ENCODE measurements at regions not wholly inside any gene's neighbourhood (a gene's known extent, or its start where the extent isn't known, plus 50 kb on each side); places are given as distances from the start of the nearest gene placed in this dataset.

DNA sequence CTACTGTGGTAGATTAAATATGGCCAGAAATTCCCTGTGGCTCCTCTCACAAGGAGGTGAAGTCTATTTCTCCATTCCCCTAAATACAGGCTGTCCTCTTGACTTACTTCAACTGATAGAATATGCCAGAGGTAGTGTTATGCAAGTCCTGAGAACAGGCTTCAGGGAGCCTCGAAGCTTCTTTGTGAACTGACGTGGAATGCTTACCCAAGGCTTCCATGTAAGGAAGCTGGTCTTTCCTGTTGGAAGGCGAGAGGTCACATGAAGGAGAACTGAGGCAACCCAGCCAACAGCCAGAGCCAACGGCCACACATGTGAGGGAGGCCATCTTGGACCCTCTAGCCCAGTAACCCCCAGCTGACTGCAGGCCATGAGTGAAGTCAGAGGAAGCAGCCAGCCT is 267.9 kb downstream of the MRTFB start:
- intact Hi-C loops (cut with DNase I, micrococcal nuclease), result no loop called here
- H3K4me3 ChIP-seq, result no peak overlapping the region
- H3K9me3 ChIP-seq, result no peaks in the 10 kb centered on the region
- H3K36me3 ChIP-seq (ENCODE audit: low read depth), result no peaks in the 10 kb centered on the region
- no peak for DNase-seq
- no peaks in the 10 kb centered on the region for H3K4me1 ChIP-seq (ENCODE audit: low read depth)
- no peak for ATAC-seq
- TF ChIP-seq, protein P1, sequence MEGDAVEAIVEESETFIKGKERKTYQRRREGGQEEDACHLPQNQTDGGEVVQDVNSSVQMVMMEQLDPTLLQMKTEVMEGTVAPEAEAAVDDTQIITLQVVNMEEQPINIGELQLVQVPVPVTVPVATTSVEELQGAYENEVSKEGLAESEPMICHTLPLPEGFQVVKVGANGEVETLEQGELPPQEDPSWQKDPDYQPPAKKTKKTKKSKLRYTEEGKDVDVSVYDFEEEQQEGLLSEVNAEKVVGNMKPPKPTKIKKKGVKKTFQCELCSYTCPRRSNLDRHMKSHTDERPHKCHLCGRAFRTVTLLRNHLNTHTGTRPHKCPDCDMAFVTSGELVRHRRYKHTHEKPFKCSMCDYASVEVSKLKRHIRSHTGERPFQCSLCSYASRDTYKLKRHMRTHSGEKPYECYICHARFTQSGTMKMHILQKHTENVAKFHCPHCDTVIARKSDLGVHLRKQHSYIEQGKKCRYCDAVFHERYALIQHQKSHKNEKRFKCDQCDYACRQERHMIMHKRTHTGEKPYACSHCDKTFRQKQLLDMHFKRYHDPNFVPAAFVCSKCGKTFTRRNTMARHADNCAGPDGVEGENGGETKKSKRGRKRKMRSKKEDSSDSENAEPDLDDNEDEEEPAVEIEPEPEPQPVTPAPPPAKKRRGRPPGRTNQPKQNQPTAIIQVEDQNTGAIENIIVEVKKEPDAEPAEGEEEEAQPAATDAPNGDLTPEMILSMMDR (IDR thresholded peaks at IDR 0.05), result no peak

DNA sequence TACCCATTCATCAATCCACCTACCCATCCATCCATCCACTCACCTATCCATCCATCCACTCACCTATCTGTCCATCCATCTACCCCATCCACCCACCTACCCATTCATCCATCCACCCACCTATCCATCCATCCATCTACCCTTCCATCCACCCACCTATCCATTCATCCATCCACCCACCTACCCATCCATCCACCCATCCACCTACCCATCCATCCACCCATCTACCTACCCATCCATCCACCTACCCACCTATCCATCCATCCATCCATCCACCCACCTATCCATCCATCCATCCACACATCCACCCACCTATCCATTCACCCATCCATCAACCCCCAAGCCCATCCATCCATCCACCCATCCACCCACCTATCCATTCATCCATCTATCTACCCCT is 267.1 kb downstream of the MRTFB start:
- no peak for ATAC-seq
- intact Hi-C loops (cut with DNase I, micrococcal nuclease), result no loop called here

DNA sequence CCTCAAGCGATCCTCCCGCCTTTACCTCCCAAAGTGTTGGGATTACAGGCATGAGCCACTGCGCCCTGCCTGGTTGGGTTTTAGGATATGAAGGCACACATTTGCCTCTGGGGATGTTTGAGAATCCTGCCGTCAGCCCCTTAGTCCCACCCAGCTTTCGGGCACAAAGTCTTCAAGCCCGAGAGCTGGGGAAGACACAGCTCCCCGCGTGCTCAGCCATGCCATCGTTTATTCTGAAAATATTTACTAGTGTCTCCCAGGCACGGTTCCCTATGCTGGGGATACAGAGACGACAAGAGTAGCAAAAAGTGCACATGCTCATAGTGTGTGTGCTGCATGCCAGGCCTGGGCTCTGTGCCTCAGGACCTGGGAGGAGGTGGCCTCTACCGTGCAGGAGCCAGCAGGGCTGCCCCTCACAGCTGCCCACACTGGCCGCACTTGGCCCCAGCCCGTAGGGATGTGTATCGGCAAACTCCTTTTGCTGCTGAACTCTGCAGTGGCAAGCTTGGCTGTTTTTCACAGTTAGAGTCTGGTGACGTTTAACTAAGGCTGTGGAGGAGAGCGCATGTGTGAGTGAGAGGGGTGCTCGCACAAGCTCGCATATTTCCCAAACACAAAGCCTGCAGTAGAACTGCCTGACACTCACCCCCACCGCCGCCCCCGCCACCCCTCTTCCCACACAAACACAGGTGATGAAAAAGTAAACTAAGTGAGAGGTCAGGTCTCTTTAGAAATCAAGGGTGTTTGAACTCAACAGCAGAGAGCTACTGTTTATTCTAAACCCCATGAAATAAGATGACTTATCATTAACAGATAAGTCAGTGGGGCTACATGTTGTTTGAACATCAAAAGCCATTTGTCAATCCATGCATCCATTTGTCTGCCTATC is 266.4 kb downstream of the MRTFB start:
- H3K36me3 ChIP-seq (ENCODE audit: low read depth), result no peaks in the 10 kb centered on the region
- no peak for ATAC-seq

More for the DNA sequence above, 267.1 kb downstream of the MRTFB start:
- Histone ChIP-seq H3K36me3 (ENCODE audit: low read depth) (no peaks in the 10 kb centered on the region), H3K4me3 (no peak overlapping the region), H3K9me3 (no peaks in the 10 kb centered on the region), H3K4me1 (ENCODE audit: low read depth) (no peaks in the 10 kb centered on the region)
- DNase-seq, result no peak
- TF ChIP-seq, protein P1 (IDR thresholded peaks at IDR 0.05), result no peak

DNA sequence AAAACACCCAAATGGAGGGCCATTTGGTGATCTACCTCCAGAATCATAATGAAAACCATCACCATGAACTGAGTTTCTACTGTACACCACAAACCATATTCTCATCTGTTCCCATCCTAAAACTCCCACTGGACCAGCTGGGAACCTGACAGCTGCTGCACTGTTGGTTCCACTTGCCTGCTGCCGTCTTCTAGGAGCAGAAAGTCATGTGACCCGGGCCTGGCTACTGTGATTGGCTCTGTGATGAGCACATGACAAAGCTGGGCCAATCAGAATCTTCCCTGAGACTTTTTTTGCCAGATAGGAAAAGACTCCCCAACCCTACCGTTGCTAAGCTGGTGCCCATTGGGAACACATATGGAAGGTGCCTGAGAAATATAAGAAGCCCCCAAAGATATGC is 264.2 kb downstream of the MRTFB start:
- no peak for ATAC-seq
- Histone ChIP-seq H3K36me3 (ENCODE audit: low read depth) (no peaks in the 10 kb centered on the region), H3K4me3 (no peak overlapping the region), H3K9me3 (no peaks in the 10 kb centered on the region), H3K4me1 (ENCODE audit: low read depth) (no peaks in the 10 kb centered on the region)
- DNase-seq, result no peak
- intact Hi-C loops (cut with DNase I, micrococcal nuclease), result no loop called here
- TF ChIP-seq, protein P1 (IDR thresholded peaks at IDR 0.05), result no peak

More for the DNA sequence above, 266.4 kb downstream of the MRTFB start:
- no peaks in the 10 kb centered on the region for H3K9me3 ChIP-seq
- no peak overlapping the region for H3K4me3 ChIP-seq
- no peak for DNase-seq
- TF ChIP-seq, protein P1 (IDR thresholded peaks at IDR 0.05), result no peak
- intact Hi-C loops (cut with DNase I, micrococcal nuclease), result no loop called here
- H3K4me1 ChIP-seq (ENCODE audit: low read depth), result no peaks in the 10 kb centered on the region

DNA sequence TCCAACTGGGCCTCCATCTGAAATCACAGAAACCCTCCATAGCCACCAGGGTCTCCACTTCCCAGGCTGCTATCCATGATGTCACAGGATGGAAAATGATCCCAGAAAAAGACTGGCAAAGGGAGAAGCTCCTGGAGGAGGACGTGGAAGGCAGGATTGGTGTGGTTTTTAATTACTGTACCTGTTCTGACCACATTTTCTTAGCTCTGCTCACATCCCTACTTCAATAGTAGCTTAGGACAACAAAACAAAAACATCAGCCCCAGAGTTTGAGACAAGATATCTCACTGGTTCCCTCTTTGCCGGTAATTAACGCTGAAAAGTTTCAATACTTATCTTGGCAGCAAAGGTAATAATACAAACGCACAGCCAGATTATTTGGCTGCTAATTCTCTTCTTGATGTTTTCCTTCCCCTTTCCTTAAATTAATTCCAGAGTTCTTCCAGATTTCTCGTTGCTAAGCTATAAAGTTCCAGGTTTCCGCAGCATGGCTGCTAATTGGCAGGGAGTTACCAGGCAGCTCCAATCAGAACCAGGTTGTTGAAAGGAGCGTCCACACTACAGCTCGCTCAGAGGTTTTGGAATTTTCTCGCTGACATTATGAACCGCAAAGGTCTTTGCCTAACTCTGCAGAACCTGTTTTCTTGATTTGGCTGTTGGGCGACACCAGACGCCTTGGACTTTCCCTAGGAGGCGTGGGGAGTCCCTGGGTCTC is 263.4 kb downstream of the MRTFB start:
- DNase-seq, result no peak
- TF ChIP-seq, protein P1 (IDR thresholded peaks at IDR 0.05), result no peak
- intact Hi-C loops (cut with DNase I, micrococcal nuclease), result no loop called here
- no peaks in the 10 kb centered on the region for H3K9me3 ChIP-seq
- no peak overlapping the region for H3K4me3 ChIP-seq
- no peaks in the 10 kb centered on the region for H3K4me1 ChIP-seq (ENCODE audit: low read depth)
- no peaks in the 10 kb centered on the region for H3K36me3 ChIP-seq (ENCODE audit: low read depth)
- ATAC-seq, result no peak

Data from mucosa of descending colon (tissue), 3 donors.